ENCODE measurements at regions not wholly inside any gene's neighbourhood (a gene's known extent, or its start where the extent isn't known, plus 50 kb on each side); places are given as distances from the start of the nearest gene placed in this dataset.

DNA sequence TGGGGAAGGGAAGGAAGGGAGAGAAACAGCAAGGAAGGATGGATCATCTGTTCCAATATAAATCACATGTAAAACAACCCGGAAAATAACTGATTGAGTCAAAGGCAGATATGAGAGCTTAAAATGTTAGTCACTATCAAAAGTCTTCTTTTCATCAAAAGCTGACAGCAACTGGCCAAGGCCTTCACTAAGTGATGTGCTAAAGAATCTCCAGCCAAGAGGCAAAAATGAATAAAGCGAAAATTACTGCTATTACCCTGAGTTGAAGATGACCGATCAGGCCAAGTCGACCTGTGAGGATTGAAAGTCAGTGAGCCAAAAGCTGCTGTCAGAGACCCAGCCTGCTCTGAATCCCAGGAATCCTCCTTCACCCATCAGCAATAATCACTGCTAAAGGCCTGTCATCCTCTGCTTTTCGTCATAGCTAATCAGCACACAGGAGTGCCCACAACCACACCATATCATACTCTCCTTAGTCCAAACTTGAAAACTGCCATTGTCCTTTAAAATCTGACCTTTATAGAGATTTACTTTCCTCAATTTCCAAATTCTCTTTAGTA, 736.9 kb downstream of the TLE1 start:
- Histone ChIP-seq H4K20me1 (replicated peaks in 1 of 2; ENCODE audit: control insufficient read depth in 1 of 2, insufficient read depth in 2 of 2, low read length in 2 of 2) (no peaks in the 10 kb centered on the region), H3K4me3 (ENCODE audit: extremely low read depth in 1 of 4, insufficient read depth in 2 of 4, low read depth in 3 of 4, low read length in 4 of 4) (no peak overlapping the region), H4K8ac (ENCODE audit: extremely low read depth, insufficient read depth, low read length) (no peak overlapping the region), H2BK120ac (replicated peaks; ENCODE audit: low read depth, low read length) (no peak overlapping the region), H4K5ac (ENCODE audit: insufficient read length, low read depth, low read length) (no peak overlapping the region), H3K4me2 (ENCODE audit: insufficient read depth in 1 of 2, low read depth in 2 of 2, low read length in 2 of 2) (no peak overlapping the region), H3K23me2 (ENCODE audit: low read depth, low read length) (no peaks in the 10 kb centered on the region), H2BK5ac (ENCODE audit: low read depth, low read length) (no peak overlapping the region), H4K91ac (replicated peaks; ENCODE audit: insufficient read length, low read length) (no peak overlapping the region), H2AK5ac (ENCODE audit: low read depth, low read length) (no peak overlapping the region), H3K4ac (replicated peaks; ENCODE audit: insufficient read length, low read depth, low read length) (no peak overlapping the region), H3K27me3 (replicated peaks in 1 of 4; ENCODE audit: control insufficient read depth in 3 of 4, extremely low read depth in 1 of 4, insufficient read depth in 3 of 4, low read length in 3 of 4) (no peaks in the 10 kb centered on the region), H3K4me1 (replicated peaks in 1 of 4; ENCODE audit: control insufficient read depth in 3 of 4, insufficient read depth in 4 of 4, low read length in 3 of 4) (no peaks in the 10 kb centered on the region), H3K79me2 (ENCODE audit: control insufficient read depth in 1 of 2, insufficient read depth in 2 of 2, low read length in 2 of 2) (no peaks in the 10 kb centered on the region), H2BK15ac (ENCODE audit: low read length) (no peak overlapping the region), H3K36me3 (ENCODE audit: control insufficient read depth in 2 of 4, insufficient read depth in 4 of 4, low read length in 3 of 4) (no peaks in the 10 kb centered on the region), H3K56ac (replicated peaks; ENCODE audit: insufficient read length, low read depth, low read length) (no peak overlapping the region), H3K18ac (ENCODE audit: extremely low read depth, low read length) (no peak overlapping the region), H2BK12ac (ENCODE audit: low read depth, low read length) (no peak overlapping the region), H3K9me3 (ENCODE audit: insufficient read depth in 2 of 2, low read depth in 1 of 2, low read length in 1 of 2) (no peaks in the 10 kb centered on the region), H3K14ac (ENCODE audit: insufficient read length) (no peak overlapping the region), H3K9ac (replicated peaks in 1 of 4; ENCODE audit: extremely low read depth in 1 of 4, low read depth in 3 of 4, low read length in 3 of 4) (no peak overlapping the region), H3K27ac (ENCODE audit: low read depth, low read length) (no peak overlapping the region), H2AFZ (ENCODE audit: low read length) (peak overlapping the region; percentile 87; the same call in 1 of the 2 replicates), H2BK20ac (ENCODE audit: low read length) (no peak overlapping the region), H3K23ac (ENCODE audit: insufficient read length) (no peak overlapping the region), H3K79me1 (ENCODE audit: low read depth, low read length) (no peaks in the 10 kb centered on the region)
- WGBS, 2 experiments (ENCODE audit: extremely low coverage in 1 of 2, insufficient coverage in 1 of 2, insufficient read length in 1 of 2, insufficient replicate concordance in 2 of 2, low coverage in 1 of 2, low lambda C conversion rate in 2 of 2, missing lambda C conversion rate in 1 of 2): 89% methylated on average over 5 of the region's 5 CpGs; no CpG with 5 or more reads in 1 of the 2 experiments
- ChIA-PET POLR2A (ENCODE audit: partially characterized antibody) (no interaction called here), CTCF (ENCODE audit: partially characterized antibody) (no interaction called here)
- DNase-seq (ENCODE audit: low read depth in 1 of 2, low spot score in 2 of 2) (no peak), FAIRE-seq (no peak)
- TF ChIP-seq SP1 (IDR thresholded peaks at IDR 0.05; ENCODE audit: low read depth, low read length) (no peak), POLR2AphosphoS5 (IDR thresholded peaks at IDR 0.05; ENCODE audit: low read depth, low read length) (no peak), CHD1 (IDR thresholded peaks at IDR 0.05; ENCODE audit: low read depth, low read length) (no peak), RFX5 (IDR thresholded peaks at IDR 0.05; ENCODE audit: borderline replicate concordance, low read depth, low read length) (no peak), FOSL1 (IDR thresholded peaks at IDR 0.05; ENCODE audit: insufficient read depth, low read depth, low read length) (no peak), YY1 (IDR thresholded peaks at IDR 0.05; ENCODE audit: low read depth, low read length) (no peak), ASH2L (IDR thresholded peaks at IDR 0.05; ENCODE audit: low read length) (no peak), HDAC2 (IDR thresholded peaks at IDR 0.05; ENCODE audit: borderline replicate concordance in 1 of 2, low read depth in 2 of 2, low read length in 2 of 2) (no peak), SP2 (IDR thresholded peaks at IDR 0.05; ENCODE audit: low read length) (no peak), KDM5A (IDR thresholded peaks at IDR 0.05; ENCODE audit: low read length) (no peak)
- TF ChIP-seq, protein P1, sequence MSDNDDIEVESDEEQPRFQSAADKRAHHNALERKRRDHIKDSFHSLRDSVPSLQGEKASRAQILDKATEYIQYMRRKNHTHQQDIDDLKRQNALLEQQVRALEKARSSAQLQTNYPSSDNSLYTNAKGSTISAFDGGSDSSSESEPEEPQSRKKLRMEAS (IDR thresholded peaks at IDR 0.05): no peak
- TF ChIP-seq, protein P2, sequence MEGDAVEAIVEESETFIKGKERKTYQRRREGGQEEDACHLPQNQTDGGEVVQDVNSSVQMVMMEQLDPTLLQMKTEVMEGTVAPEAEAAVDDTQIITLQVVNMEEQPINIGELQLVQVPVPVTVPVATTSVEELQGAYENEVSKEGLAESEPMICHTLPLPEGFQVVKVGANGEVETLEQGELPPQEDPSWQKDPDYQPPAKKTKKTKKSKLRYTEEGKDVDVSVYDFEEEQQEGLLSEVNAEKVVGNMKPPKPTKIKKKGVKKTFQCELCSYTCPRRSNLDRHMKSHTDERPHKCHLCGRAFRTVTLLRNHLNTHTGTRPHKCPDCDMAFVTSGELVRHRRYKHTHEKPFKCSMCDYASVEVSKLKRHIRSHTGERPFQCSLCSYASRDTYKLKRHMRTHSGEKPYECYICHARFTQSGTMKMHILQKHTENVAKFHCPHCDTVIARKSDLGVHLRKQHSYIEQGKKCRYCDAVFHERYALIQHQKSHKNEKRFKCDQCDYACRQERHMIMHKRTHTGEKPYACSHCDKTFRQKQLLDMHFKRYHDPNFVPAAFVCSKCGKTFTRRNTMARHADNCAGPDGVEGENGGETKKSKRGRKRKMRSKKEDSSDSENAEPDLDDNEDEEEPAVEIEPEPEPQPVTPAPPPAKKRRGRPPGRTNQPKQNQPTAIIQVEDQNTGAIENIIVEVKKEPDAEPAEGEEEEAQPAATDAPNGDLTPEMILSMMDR (IDR thresholded peaks at IDR 0.05; ENCODE audit: control extremely low read depth in 1 of 3, insufficient read depth in 1 of 3, low read depth in 1 of 3, low read length in 3 of 3): no peak
